ENCODE measurements at regions not wholly inside any gene's neighbourhood (a gene's known extent, or its start where the extent isn't known, plus 50 kb on each side); places are given as distances from the start of the nearest gene placed in this dataset.

DNA sequence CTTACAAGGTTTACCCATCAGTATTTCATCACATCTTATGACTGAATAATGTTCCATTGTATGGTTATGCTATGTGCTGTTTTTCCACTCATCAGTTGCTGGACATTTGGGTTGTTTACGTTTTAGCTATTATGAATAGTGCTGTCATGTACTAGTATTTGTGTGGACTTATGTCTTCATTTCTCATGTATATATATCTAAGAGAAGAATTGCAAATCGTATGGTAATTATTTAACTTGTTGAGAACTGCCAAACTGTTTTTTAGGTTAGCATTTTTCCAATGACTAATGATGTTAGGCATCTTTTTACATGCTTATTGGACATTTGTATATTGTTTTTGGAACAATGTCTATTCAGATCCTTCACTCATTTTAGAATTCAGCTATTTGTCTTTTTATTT lies 368.3 kb downstream of the LMO7 start:
- Histone ChIP-seq H3K4me3 (ENCODE audit: low read length in 3 of 3) (no peak overlapping the region), H3K27me3 (ENCODE audit: control insufficient read depth, insufficient read depth, low read length) (no peaks in the 10 kb centered on the region), H3K9me3 (ENCODE audit: control insufficient read depth in 2 of 3, insufficient read depth in 1 of 3, low read length in 3 of 3) (no peaks in the 10 kb centered on the region), H3K27ac (ENCODE audit: low read depth in 2 of 2, low read length in 2 of 2) (no peak overlapping the region), H3K36me3 (ENCODE audit: control insufficient read depth in 2 of 3, insufficient read depth in 3 of 3, low read length in 3 of 3) (no peaks in the 10 kb centered on the region), H3K4me1 (ENCODE audit: control insufficient read depth in 2 of 3, insufficient read depth in 2 of 3, low read depth in 1 of 3, low read length in 3 of 3) (no peaks in the 10 kb centered on the region), H3K9ac (ENCODE audit: low read length in 3 of 3) (no peak overlapping the region)
- DNase-seq = no peak
- TF ChIP-seq, protein P1, sequence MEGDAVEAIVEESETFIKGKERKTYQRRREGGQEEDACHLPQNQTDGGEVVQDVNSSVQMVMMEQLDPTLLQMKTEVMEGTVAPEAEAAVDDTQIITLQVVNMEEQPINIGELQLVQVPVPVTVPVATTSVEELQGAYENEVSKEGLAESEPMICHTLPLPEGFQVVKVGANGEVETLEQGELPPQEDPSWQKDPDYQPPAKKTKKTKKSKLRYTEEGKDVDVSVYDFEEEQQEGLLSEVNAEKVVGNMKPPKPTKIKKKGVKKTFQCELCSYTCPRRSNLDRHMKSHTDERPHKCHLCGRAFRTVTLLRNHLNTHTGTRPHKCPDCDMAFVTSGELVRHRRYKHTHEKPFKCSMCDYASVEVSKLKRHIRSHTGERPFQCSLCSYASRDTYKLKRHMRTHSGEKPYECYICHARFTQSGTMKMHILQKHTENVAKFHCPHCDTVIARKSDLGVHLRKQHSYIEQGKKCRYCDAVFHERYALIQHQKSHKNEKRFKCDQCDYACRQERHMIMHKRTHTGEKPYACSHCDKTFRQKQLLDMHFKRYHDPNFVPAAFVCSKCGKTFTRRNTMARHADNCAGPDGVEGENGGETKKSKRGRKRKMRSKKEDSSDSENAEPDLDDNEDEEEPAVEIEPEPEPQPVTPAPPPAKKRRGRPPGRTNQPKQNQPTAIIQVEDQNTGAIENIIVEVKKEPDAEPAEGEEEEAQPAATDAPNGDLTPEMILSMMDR (IDR thresholded peaks at IDR 0.05; ENCODE audit: borderline replicate concordance, extremely low read depth, insufficient read depth) = no peak
- FAIRE-seq = no peak
- intact Hi-C loops (cut with DNase I) = no loop called here

DNA sequence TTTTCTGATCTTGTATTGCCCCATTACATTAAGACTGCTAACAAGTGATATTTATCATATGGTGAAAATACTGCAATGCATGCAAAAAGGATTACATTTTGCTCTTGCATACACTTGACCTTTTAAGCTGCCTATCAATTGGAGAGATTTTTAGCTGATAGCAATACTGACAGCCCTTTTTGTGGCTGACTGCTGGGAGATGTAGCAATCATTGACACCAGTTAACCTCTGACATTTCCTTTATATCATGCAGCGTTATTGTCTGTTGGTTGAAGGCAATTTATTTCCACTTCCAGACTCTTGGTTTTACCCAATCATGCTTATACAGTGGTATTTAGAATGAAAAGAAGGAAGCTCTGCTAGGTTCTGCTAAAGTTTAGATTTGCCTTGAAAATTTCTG lies 364.0 kb downstream of the LMO7 start:
- Histone ChIP-seq H3K4me3 (ENCODE audit: low read length in 3 of 3) (no peak overlapping the region), H3K36me3 (ENCODE audit: control insufficient read depth in 2 of 3, insufficient read depth in 3 of 3, low read length in 3 of 3) (no peaks in the 10 kb centered on the region), H3K9me3 (ENCODE audit: control insufficient read depth in 2 of 3, insufficient read depth in 1 of 3, low read length in 3 of 3) (no peaks in the 10 kb centered on the region), H3K27ac (ENCODE audit: low read depth in 2 of 2, low read length in 2 of 2) (no peak overlapping the region), H3K27me3 (ENCODE audit: control insufficient read depth, insufficient read depth, low read length) (no peaks in the 10 kb centered on the region), H3K4me1 (ENCODE audit: control insufficient read depth in 2 of 3, insufficient read depth in 2 of 3, low read depth in 1 of 3, low read length in 3 of 3) (no peaks in the 10 kb centered on the region), H3K9ac (ENCODE audit: low read length in 3 of 3) (no peak overlapping the region)
- TF ChIP-seq, protein P1 (IDR thresholded peaks at IDR 0.05; ENCODE audit: borderline replicate concordance, extremely low read depth, insufficient read depth) = no peak
- intact Hi-C loops (cut with DNase I) = no loop called here
- no peak for FAIRE-seq
- no peak for DNase-seq

DNA sequence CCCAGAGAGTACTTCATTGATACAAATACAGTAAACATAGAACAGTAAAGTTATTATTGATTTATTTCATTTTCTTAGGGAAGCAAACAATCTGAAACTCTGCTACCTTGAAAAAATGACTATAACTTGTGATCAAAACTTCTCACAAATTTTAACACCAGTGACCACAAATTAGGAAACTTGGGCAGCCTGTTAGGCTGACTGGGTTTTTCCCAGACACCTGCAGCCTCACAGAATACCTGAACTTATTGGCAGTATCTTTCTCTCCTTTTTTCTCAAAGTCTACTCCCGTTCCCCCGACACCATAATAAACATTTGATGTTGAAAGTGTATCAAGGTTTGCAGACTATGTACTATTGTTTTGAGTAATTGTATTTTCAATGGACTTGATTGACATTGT lies 360.5 kb downstream of the LMO7 start:
- TF ChIP-seq, protein P1 (IDR thresholded peaks at IDR 0.05; ENCODE audit: borderline replicate concordance, extremely low read depth, insufficient read depth) = no peak
- H3K4me3 ChIP-seq (ENCODE audit: low read length in 3 of 3) = no peak overlapping the region
- FAIRE-seq = no peak

DNA sequence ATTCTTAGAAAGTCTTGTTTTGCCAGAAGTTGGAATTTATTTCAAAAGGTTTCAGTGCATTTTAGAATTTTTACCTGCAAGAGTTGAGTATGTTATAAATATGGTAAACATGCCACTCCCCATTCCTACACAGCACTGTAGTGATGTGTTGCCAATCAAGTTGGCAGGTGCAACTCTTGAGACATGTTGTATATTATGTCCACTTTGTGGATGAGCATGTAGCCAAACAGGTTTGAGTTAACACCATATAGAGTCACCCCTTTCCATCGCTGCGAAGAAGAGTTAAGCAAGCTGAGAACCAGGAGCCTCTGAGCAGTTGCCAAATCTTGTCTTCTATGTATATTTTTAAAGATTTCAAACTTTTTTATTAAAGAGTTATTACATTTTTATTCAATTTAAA lies 359.8 kb downstream of the LMO7 start:
- no peak overlapping the region for H3K9ac ChIP-seq (ENCODE audit: low read length in 3 of 3)
- TF ChIP-seq, protein P1 (IDR thresholded peaks at IDR 0.05; ENCODE audit: borderline replicate concordance, extremely low read depth, insufficient read depth) = no peak
- H3K36me3 ChIP-seq (ENCODE audit: control insufficient read depth in 2 of 3, insufficient read depth in 3 of 3, low read length in 3 of 3) = no peaks in the 10 kb centered on the region
- H3K27ac ChIP-seq (ENCODE audit: low read depth in 2 of 2, low read length in 2 of 2) = no peak overlapping the region
- DNase-seq (no peak), FAIRE-seq (no peak)
- H3K4me3 ChIP-seq (ENCODE audit: low read length in 3 of 3) = no peak overlapping the region
- intact Hi-C loops (cut with DNase I) = no loop called here
- no peaks in the 10 kb centered on the region for H3K27me3 ChIP-seq (ENCODE audit: control insufficient read depth, insufficient read depth, low read length)
- no peaks in the 10 kb centered on the region for H3K4me1 ChIP-seq (ENCODE audit: control insufficient read depth in 2 of 3, insufficient read depth in 2 of 3, low read depth in 1 of 3, low read length in 3 of 3)
- H3K9me3 ChIP-seq (ENCODE audit: control insufficient read depth in 2 of 3, insufficient read depth in 1 of 3, low read length in 3 of 3) = no peaks in the 10 kb centered on the region

More for the DNA sequence above, 360.5 kb downstream of the LMO7 start:
- DNase-seq = no peak
- Histone ChIP-seq H3K36me3 (ENCODE audit: control insufficient read depth in 2 of 3, insufficient read depth in 3 of 3, low read length in 3 of 3) (no peaks in the 10 kb centered on the region), H3K27ac (ENCODE audit: low read depth in 2 of 2, low read length in 2 of 2) (no peak overlapping the region), H3K4me1 (ENCODE audit: control insufficient read depth in 2 of 3, insufficient read depth in 2 of 3, low read depth in 1 of 3, low read length in 3 of 3) (no peaks in the 10 kb centered on the region), H3K27me3 (ENCODE audit: control insufficient read depth, insufficient read depth, low read length) (no peaks in the 10 kb centered on the region), H3K9me3 (ENCODE audit: control insufficient read depth in 2 of 3, insufficient read depth in 1 of 3, low read length in 3 of 3) (no peaks in the 10 kb centered on the region), H3K9ac (ENCODE audit: low read length in 3 of 3) (no peak overlapping the region)
- intact Hi-C loops (cut with DNase I) = no loop called here

Measured in kidney (tissue), 13 donors.